ENCODE measurements at regions not wholly inside any gene's neighbourhood (a gene's known extent, or its start where the extent isn't known, plus 50 kb on each side); places are given as distances from the start of the nearest gene placed in this dataset.

DNA sequence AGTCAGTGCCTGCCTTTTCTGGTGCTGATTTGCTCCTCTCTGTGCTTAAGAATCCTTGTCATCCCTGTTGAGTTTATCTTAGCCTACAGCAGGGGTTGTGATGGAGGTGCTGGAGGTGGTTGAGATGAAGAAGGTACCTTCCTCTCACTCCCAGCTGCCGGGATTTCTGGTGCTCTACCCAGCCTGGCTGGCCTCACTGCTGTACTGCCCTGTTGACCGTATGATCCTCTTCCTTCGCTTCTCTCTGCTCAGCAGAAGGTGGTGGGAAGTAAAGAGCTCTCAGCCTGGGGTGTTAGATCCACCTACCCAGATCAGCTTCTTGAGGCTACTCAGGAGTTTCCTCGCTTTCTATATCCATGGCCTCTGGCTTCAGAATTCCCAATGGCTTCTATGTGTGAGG is 101.0 kb upstream of the NXT1 start:
- DNase-seq, result no peak

DNA sequence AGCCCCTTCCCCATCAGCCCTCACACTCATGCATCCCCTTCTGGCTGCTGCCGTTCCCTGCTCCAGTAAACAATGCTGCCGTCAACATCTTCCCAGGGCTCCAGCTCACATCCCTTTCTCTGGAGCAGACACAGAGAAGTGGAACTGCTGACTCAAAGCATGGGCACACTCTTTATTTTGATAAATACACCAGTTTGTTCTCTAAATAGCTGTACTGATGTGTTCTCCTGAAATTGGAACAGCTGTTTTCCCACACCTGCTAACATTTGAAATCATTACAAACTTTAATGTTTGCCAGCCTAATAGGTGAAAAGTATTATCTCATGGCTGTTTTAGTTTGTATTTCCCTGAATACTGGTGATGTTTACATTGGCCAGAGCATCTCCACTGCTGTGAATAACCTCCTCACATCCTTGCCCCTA is 102.1 kb upstream of the NXT1 start:
- no peak for DNase-seq

DNA sequence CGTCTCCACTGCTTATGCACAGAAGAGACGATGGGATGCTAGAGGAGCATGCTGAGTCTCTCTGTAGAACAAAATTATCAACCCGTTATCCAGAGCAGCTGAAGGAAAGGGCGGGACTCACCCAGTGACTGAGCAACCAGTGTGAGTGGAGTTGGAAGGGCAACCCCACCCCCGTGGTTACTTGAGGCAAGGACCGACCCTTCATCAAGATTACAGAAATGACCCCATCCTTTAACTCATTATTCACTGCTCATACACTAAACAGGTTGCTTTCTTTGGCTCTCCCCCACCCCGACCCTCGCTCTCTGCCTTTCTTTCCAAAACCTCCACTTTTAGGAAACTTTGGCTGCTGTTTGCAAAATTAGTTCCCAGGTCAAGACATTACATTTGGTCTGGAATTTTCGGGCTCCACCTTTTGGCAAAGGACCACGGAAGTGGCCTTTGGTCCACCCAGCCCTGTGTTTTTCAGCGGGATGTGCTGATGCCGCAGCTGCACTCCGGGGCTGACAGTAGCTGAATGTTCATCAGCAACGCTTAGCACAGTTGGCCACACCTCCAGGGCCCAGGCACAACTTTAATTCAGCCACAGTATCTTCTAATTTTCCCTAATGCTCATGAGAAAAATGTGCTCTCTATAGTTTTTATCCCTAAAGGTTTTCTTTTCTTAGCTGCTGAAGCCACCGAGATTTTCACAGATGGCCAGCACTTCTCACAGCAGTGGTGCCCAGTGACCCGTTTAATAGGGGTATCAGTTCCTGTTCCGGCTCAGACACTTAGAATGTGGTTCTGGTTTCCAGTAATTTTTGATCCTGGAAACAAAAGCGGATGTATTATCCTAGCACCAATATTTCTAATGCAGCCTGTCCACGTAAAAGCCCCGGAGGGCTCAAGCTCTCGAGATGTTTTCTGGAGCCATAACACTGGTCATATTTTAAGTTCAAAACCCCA is 103.6 kb upstream of the NXT1 start:
- DNase-seq, result peak in 1 of 14 donors; percentile 22

DNA sequence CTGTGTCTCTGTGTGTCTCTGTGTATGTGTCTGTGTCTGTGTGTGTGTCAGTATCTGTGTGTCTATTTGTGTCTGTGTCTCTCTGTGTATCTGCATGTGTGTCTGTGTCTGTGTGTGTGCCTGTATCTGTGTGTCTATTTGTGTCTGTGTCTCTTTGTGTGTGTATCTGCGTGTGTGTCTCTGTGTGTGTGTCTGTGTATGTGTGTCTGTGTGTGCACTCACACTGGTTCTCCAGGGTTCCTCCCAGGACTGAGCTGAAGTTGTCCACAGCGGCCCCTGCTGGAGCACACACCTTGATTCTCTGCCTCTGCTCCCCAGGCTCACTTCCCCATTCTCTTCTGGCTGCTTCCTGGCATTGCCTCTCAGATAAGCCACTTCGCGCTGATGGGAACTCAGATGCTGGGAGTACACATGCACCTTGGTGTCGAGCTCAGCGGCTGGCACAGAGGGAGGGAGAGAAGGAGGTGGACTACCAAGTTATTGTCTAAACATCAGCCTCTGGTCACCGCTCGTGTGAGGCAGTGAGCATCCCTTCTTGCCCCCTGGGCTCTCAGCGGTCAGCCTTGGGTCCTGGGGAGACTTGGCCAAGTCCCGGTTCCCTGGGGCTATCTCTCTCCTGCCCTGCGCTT is 104.9 kb upstream of the NXT1 start:
- DNase-seq, result peak in 7 of 14 donors; percentile 3 to 30 (median 15)

DNA sequence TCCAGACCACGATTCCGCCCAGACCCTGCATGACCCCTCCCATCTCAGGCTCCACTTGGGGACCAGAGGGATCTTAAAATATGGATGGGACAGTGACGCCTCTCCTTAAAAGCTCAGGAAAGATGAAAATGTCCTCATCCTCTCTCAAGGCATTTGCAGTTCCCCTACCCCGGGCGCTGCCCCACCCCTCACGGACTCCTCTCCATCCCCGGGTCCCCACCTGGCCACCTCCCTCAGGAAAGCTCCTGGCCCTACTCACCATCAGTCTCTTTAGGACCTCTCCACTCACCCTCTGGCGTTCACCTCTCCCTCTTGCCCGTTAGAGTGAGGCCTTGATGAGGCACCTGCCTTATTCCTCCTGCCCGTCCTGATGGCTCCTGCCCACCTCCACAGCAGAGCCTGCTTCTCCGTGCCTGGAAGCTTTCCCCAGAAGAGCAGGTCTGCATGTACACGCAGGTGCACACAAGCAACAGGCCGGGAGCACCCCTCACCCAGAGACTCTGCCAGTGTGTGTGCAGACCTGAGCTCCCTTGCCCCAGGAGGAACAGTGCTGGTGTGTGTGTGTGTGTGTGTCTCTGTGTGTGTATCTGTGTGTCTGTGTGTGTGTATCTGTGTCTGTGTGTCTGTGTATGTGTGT is 105.6 kb upstream of the NXT1 start:
- DNase-seq, result no peak

DNA sequence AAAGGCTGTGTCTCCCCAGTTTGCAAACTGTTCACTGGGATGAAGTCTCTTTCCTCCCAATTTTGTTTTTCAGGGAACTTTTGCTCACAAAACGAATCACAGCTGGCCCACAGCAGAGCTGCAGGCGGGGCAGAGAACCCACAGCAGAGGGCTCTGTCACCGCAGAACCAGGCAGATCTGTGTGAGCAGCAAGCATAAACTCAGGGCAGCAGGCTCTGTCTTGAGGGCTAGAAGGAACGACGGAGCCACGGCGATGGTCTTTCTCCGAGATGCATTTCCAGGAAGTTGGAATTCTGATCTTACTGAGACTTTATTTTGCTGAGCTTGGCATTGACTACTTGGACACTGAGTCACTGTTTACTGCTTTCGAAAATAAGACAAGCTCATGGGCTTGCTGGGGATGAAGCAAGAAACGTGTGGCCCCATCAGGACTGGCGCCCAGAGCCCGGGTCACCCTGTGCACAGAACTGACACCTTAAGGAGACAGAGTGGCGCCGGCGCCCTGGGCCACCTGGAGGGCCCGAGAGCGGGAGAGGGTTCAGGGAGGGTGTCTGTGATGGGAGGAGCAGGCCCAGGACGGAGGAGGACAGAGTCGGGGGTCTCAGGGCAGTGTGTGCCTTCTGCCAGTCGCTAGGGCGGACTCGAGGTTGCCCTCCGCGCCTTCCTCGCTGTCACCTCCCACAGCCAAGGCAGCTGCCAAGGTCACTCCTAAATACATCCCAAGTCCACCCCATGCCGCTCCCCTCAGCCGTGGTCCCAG is 106.3 kb upstream of the NXT1 start:
- DNase-seq, result no peak

DNA sequence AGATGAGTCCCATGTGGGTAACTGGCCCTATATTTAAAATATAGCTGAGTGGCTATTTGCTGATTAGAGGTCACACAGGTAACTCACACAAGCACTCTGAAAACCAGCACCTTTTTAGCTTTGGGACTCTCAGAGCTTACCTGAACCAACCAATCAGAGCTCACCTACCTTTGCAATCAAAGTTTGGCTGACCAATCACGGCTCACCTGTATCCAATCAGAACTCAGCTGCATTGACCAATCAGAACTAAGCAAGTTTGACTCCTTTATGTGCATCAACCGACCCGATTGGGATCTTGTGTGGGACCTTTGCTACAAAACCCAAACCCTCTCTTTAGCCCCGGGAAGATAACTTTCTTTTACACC is 106.8 kb upstream of the NXT1 start:
- DNase-seq, result no peak

DNA sequence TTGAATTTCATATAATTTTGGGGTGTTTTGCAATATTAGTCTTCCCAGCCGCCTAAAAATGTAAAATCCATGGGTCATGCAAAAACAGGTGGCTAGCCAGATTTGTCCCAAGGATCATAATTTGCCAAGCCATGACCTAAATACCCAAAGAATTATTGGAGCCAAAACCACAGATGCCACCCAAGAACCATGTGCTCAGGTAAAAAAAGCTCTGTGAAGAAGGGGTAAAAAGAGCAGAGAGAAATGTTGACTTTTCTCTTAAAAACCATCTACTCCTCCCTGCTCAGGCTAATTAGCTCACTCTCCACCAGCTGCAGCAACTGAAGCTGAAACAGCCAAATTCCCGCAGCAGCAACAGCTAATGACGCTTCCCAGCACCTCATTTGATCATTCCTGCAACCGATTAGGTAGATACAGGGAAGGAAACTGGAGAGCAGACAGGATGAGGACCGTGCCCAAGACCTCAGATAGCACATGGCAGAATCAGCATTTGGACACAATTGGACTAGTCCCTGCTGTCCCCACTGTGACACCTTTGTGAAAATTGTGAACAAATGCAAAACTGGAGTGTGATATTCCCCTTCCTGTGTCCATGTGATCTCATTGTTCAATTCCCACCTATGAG is 107.9 kb upstream of the NXT1 start:
- DNase-seq, result peak in 1 of 14 donors; percentile 84

DNA sequence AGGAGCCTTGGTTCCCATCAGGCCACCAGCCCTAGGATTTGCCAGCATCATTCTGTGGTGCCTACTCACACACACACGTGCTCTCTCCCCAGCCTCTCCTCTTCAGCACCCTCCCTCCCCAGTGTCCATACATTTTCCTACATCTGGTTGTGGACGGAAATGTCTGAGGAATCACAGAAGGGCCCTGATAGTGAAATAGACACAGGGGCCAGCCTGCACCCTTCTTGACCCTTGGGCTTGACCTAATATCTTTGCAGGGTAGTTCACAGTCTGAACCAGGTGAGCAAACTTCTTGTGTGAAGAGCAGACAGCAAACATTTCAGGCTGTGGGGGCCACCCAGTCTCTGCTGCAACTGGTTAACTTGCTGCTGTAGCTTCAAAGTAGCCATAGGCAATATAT is 108.5 kb upstream of the NXT1 start:
- no peak for DNase-seq

DNA sequence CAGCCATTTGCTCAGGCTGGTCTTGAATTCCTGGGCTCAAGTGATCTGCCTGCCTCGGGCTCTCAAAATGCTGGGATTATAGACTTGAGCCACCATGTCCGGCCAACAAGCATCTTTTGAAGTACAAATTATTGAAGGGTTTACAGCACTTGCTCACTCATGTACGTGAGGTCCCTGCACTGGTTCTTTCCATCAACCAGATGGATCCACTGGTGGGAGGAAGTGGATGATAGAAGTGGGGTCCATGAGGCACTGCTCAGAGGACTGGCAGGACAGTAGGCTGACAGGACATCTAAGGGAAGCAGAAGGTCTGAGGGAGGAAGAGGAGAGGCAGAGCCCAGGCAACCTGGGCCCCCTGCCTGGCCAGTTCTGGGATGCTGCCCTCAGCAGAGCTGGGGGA is 109.2 kb upstream of the NXT1 start:
- no peak for DNase-seq

DNA sequence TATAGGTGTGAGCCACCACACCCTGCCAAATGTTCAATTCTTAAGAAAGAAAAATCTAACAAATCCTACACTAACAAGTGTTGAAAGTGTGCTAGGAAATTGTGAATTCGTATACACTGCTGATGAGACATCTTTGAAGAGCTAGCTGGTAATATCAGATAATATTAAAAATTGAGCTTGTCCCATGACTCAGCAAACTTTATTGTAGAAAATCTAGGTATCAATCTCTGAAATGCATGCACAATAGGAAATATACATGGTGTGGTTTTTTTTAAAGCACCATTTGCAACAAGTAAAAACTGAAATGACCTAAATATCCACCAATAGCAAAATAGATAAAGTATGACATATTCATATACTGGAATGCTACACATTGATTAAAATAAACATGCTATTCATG is 110.1 kb upstream of the NXT1 start:
- no peak for DNase-seq

DNA sequence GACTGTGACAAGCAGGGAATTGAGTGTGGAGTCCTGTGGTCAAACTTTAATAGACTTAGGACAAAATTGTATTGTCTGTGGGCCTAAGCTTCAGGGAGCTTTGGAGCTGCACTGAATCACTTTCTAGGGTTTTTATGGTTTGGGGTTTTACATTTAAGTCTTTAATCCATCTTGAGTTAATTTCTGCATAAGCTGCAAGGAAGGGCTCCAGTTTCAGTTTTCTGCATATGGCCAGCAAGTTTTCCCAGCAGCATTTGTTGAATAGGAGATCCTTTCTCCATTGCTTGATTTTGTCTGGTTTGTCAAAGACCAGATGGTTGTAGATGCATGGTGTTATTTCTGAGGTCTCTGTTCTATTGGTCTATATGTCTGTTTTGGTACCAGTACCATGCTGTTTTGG is 113.4 kb upstream of the NXT1 start:
- no peak for DNase-seq

DNA sequence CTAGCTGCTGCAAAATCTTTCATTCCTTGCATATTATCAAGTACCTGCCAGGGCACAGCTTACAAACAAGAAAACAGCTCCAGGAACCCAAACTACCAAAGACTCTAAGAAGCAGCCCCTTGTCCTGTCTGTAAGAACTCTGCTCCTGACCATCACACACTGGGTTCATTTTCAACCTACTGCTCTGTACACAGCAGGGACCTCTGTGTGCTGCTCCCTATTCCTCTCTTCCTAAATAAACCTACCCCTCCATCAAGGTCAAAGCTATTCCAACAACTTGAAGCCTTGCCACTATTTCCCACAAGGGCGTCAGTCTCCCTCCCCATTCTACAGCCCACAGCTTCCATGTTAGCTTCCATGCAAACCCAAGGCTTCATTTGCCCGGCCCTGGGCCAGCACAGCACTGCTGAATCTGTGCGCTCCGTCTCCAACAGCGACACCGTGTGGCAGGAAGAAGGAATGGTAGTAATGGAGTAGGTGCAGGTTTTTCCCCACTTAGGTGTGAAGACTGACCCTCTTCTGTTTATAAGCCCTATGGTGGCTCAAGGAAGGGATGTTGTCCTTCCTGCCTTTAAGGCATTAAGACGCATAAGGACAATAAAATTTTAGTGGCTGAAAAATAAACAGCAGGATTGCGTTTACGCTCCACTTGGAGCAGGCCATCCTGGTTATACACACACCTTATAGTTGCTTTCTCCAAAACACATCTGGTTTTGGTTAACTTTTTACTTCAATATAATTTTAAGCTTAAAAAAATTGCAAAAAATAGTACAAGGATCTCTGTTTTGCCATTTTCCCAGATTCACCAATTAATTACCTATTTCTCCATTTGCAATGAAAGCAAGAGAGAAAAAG is 115.2 kb upstream of the NXT1 start:
- DNase-seq, result peak in 5 of 14 donors; percentile 10 to 41 (median 18)

DNA sequence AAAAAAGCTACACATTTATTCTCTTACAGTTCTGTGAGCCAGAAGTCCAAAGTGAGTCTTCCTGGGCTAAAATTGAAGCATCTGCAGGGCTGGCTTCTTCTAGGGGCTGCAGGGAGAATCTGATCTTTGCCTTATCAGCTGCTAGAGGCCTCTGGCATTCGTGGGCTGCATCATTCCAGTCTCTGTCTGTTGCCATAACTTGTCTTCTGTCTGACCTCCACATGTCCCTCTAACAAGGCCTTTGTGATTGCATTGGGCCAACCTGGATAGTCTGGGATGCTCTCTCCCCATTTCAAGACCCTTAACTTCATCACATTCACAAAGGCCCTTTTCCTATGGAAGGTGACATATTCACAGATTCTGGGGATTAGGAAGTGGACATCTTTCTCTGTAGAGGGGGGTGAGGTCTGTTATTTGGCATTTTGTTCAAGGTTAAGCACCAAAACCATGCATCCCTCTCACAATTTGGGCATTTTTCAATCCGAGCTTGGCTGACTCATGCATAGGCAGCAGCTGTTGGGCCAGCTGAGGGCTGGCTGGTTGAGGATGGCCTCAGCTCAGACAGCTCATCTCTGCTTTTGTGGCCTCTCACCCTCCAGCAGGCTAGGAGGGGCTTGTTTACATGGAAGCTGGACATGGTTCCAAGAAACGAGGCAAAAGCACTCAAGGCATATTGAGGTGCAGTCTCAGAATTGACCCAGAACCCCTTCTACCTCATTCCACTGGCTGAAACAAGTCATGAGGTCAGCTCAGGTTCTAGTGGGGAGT is 116.1 kb upstream of the NXT1 start:
- DNase-seq, result no peak

DNA sequence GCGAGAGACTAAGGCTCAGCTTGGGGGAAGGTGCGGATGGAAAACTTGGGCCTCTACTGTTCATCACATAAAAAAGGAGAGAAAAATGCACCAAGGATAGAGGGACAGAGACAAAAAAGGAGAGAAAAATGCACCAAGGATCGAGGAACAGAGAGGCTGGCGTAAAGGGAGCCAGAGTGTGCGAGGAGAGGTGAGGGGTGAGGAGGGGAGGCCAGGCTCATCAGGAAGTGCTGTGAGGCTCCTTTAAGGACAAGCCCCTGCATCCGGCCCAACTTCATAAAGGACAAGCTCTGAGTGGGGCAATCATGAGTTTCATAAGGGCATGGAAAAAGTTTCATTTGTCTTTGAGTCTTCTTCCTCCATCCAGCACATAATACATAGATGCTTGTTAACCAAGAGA is 117.2 kb upstream of the NXT1 start:
- no peak for DNase-seq

DNA sequence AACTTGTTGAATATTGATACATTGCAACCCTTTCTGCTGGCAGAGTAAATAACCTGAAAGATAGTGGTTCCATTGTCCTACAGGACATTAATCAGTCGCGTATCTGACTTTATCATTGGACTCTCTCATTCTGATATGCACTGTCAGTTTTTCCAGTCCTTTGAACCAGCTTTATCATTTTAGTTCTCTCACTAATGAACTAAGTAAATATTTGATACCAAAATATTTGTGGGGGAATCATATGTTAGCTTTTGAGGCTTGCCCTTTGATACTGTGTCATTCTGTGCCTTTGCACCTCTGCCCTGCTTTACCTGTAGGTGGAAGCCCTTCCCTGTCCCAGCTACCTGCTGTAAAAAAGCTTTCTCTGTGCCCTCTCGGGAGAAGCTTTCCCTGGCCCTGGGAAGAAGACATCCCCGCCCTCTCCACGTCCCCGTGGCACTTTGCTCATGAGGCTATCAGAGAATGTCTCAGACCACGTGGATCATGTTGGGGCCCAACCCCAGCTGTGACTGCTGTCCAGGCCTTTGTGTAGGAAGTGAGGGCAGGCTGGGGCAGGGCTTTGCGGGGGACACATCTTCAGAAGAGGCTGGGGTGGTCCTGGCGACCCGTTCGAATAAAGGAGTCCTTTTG is 117.8 kb upstream of the NXT1 start:
- no peak for DNase-seq

DNA sequence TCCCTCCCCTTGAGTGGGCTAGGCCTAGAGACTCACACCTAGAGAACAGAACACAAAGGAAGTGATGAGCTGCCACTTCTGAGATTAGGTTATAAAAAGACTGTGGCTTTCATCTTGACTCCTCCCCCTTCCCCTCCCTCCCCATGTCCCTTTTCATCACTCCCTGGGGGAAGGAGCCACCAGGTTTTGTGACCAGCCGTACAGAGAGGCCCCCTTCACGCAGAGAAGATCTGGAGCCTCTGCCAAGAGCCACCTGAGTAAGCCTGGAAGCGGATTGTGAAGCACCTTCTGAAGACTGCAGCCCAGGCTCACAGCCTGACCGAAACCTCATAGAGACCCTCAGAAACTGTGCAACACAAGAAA is 118.4 kb upstream of the NXT1 start:
- DNase-seq, result no peak

DNA sequence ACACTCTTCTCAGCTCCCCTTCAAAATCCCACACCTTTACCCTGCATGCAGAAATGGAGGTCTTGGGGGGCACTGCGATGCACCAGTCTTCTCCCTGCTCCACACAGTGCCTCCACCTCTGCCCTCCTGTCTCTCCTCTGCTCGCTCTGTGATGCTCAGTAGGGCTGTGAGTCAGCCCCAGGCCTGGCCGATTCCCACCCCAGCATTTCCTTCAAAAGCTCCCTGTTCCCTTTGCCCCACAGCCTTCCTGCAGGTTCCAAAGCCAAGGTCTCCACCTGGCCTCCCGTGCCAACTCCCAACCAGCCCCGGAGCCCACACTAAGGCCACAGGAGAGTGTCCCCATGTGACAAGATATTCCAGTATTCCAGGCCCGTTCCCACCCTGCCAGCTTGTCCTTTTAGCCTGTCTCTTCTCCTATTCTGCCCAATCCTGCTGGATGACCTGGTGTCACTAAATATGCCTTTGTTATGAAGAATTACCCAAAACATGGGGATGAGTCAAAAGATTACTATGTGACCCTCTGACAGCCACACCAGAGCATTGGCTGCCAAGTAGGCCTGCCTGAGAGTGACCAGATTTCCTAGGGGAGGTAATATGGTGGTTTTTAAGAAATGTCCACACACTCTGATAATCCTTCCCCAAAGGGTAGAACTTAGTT is 118.9 kb upstream of the NXT1 start:
- DNase-seq, result no peak

DNA sequence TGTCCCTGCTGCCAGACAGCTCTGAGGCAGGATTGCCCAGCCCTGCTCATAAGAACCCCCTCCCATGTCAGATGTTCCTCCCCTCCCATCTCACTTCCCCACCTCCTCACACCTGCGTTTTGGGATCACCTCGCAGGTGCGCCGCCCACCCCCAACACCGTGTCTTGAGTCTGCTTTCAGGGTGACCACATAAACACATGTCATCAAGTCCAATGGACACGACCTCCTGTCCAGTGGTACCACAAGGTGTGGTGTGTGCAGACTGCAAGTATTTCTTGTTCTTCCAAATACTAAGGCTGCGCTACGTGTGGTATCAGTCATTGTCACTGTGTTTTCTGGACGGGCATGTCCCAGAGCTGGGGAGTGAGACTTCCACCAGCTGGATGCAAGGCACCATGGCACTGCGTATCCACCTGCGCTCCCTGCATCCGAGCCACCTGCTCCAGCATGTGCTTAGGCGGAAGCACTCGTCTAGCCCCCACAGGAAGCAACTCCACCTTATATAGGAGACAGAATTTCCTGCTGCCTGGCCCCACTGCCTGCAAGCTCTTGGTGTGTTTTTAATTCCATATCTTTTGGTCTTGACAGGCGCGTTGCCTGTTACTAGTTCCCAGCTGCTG is 119.7 kb upstream of the NXT1 start:
- DNase-seq, result no peak

Measured in C1 segment of cervical spinal cord (tissue), 14 donors.